ENCODE measurements at regions not wholly inside any gene's neighbourhood (a gene's known extent, or its start where the extent isn't known, plus 50 kb on each side); places are given as distances from the start of the nearest gene placed in this dataset.

- TF ChIP-seq POLR2AphosphoS5 (IDR thresholded peaks at IDR 0.05; ENCODE audit: insufficient read depth, low read depth, low read length) = no peak
- no peak for TF ChIP-seq JUN (IDR thresholded peaks at IDR 0.05; ENCODE audit: borderline replicate concordance, insufficient read depth, insufficient read length, low read depth)
- TF ChIP-seq, protein P1, sequence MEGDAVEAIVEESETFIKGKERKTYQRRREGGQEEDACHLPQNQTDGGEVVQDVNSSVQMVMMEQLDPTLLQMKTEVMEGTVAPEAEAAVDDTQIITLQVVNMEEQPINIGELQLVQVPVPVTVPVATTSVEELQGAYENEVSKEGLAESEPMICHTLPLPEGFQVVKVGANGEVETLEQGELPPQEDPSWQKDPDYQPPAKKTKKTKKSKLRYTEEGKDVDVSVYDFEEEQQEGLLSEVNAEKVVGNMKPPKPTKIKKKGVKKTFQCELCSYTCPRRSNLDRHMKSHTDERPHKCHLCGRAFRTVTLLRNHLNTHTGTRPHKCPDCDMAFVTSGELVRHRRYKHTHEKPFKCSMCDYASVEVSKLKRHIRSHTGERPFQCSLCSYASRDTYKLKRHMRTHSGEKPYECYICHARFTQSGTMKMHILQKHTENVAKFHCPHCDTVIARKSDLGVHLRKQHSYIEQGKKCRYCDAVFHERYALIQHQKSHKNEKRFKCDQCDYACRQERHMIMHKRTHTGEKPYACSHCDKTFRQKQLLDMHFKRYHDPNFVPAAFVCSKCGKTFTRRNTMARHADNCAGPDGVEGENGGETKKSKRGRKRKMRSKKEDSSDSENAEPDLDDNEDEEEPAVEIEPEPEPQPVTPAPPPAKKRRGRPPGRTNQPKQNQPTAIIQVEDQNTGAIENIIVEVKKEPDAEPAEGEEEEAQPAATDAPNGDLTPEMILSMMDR (IDR thresholded peaks at IDR 0.05; ENCODE audit: extremely low read depth in 1 of 2, insufficient read depth in 1 of 2, low read depth in 1 of 2, low read length in 2 of 2) = no peak
Measured at GRCh38 chr21:19999369-20000272, 998.6 kb upstream of the NCAM2 start.

All from endothelial cell of umbilical vein (primary cell).